ENCODE measurements at regions not wholly inside any gene's neighbourhood (a gene's known extent, or its start where the extent isn't known, plus 50 kb on each side); places are given as distances from the start of the nearest gene placed in this dataset.

- H3K4me1 Mint-ChIP-seq = peaks cover 2% of the 10 kb centered on the region
- no peak overlapping the region for H3K27ac Mint-ChIP-seq
- no peak overlapping the region for H3K4me3 Mint-ChIP-seq
- ChIA-PET CTCF (no interaction called here), POLR2A (interaction anchor here (0.7 kb wide), 1 partner anchor 284 kb away, joined by 3 read pairs; no protein-coding TSS in a partner anchor)
- H3K36me3 Mint-ChIP-seq = peaks cover 5% of the 10 kb centered on the region; the same call in 1 of the 2 replicates
- H3K27me3 Mint-ChIP-seq (ENCODE audit: low read depth) = peaks cover 6% of the 10 kb centered on the region
- TF ChIP-seq, protein P1, sequence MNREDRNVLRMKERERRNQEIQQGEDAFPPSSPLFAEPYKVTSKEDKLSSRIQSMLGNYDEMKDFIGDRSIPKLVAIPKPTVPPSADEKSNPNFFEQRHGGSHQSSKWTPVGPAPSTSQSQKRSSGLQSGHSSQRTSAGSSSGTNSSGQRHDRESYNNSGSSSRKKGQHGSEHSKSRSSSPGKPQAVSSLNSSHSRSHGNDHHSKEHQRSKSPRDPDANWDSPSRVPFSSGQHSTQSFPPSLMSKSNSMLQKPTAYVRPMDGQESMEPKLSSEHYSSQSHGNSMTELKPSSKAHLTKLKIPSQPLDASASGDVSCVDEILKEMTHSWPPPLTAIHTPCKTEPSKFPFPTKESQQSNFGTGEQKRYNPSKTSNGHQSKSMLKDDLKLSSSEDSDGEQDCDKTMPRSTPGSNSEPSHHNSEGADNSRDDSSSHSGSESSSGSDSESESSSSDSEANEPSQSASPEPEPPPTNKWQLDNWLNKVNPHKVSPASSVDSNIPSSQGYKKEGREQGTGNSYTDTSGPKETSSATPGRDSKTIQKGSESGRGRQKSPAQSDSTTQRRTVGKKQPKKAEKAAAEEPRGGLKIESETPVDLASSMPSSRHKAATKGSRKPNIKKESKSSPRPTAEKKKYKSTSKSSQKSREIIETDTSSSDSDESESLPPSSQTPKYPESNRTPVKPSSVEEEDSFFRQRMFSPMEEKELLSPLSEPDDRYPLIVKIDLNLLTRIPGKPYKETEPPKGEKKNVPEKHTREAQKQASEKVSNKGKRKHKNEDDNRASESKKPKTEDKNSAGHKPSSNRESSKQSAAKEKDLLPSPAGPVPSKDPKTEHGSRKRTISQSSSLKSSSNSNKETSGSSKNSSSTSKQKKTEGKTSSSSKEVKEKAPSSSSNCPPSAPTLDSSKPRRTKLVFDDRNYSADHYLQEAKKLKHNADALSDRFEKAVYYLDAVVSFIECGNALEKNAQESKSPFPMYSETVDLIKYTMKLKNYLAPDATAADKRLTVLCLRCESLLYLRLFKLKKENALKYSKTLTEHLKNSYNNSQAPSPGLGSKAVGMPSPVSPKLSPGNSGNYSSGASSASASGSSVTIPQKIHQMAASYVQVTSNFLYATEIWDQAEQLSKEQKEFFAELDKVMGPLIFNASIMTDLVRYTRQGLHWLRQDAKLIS (CRISPR knock-in tag; IDR thresholded peaks at IDR 0.05; ENCODE audit: borderline replicate concordance) = no peak
- TF ChIP-seq FOXP1 (CRISPR knock-in tag; IDR thresholded peaks at IDR 0.05; ENCODE audit: borderline replicate concordance) (no peak), GTF2I (CRISPR knock-in tag; conservative IDR thresholded peaks at IDR 0.05) (no peak), GABPB1 (CRISPR knock-in tag; IDR thresholded peaks at IDR 0.05) (no peak), CREB1 (CRISPR knock-in tag; IDR thresholded peaks at IDR 0.05) (no peak), ATF1 (CRISPR knock-in tag; IDR thresholded peaks at IDR 0.05) (no peak), NFYB (CRISPR knock-in tag; conservative IDR thresholded peaks at IDR 0.05; ENCODE audit: low read depth) (no peak), RORB (CRISPR knock-in tag; IDR thresholded peaks at IDR 0.05) (no peak)
- TF ChIP-seq, protein P2, sequence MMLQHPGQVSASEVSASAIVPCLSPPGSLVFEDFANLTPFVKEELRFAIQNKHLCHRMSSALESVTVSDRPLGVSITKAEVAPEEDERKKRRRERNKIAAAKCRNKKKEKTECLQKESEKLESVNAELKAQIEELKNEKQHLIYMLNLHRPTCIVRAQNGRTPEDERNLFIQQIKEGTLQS (CRISPR knock-in tag; conservative IDR thresholded peaks at IDR 0.05) = no peak
- DNase-seq (ENCODE audit: low spot score) (no peak), ATAC-seq (no peak)
- H3K9me3 Mint-ChIP-seq = peaks cover 9% of the 10 kb centered on the region
Measured at GRCh38 chr5:3145641-3146040, 394.2 kb upstream of the IRX2 start.

GRCh38 chr5:3143382-3143781 lies 391.9 kb upstream of the IRX2 start:
- TF ChIP-seq, protein P3, sequence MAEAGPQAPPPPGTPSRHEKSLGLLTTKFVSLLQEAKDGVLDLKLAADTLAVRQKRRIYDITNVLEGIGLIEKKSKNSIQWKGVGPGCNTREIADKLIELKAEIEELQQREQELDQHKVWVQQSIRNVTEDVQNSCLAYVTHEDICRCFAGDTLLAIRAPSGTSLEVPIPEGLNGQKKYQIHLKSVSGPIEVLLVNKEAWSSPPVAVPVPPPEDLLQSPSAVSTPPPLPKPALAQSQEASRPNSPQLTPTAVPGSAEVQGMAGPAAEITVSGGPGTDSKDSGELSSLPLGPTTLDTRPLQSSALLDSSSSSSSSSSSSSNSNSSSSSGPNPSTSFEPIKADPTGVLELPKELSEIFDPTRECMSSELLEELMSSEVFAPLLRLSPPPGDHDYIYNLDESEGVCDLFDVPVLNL (CRISPR knock-in tag; IDR thresholded peaks at IDR 0.05; ENCODE audit: borderline replicate concordance, low read depth) = no peak
- TF ChIP-seq, protein P4, sequence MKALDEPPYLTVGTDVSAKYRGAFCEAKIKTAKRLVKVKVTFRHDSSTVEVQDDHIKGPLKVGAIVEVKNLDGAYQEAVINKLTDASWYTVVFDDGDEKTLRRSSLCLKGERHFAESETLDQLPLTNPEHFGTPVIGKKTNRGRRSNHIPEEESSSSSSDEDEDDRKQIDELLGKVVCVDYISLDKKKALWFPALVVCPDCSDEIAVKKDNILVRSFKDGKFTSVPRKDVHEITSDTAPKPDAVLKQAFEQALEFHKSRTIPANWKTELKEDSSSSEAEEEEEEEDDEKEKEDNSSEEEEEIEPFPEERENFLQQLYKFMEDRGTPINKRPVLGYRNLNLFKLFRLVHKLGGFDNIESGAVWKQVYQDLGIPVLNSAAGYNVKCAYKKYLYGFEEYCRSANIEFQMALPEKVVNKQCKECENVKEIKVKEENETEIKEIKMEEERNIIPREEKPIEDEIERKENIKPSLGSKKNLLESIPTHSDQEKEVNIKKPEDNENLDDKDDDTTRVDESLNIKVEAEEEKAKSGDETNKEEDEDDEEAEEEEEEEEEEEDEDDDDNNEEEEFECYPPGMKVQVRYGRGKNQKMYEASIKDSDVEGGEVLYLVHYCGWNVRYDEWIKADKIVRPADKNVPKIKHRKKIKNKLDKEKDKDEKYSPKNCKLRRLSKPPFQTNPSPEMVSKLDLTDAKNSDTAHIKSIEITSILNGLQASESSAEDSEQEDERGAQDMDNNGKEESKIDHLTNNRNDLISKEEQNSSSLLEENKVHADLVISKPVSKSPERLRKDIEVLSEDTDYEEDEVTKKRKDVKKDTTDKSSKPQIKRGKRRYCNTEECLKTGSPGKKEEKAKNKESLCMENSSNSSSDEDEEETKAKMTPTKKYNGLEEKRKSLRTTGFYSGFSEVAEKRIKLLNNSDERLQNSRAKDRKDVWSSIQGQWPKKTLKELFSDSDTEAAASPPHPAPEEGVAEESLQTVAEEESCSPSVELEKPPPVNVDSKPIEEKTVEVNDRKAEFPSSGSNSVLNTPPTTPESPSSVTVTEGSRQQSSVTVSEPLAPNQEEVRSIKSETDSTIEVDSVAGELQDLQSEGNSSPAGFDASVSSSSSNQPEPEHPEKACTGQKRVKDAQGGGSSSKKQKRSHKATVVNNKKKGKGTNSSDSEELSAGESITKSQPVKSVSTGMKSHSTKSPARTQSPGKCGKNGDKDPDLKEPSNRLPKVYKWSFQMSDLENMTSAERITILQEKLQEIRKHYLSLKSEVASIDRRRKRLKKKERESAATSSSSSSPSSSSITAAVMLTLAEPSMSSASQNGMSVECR (CRISPR knock-in tag; IDR thresholded peaks at IDR 0.05; ENCODE audit: borderline replicate concordance) = no peak
- TF ChIP-seq, protein P5, sequence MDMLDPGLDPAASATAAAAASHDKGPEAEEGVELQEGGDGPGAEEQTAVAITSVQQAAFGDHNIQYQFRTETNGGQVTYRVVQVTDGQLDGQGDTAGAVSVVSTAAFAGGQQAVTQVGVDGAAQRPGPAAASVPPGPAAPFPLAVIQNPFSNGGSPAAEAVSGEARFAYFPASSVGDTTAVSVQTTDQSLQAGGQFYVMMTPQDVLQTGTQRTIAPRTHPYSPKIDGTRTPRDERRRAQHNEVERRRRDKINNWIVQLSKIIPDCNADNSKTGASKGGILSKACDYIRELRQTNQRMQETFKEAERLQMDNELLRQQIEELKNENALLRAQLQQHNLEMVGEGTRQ (CRISPR knock-in tag; IDR thresholded peaks at IDR 0.05) = no peak
- TF ChIP-seq TEAD1 (CRISPR knock-in tag; IDR thresholded peaks at IDR 0.05) = no peak
- TF ChIP-seq E2F1 (CRISPR knock-in tag; IDR thresholded peaks at IDR 0.05) = no peak
- no peak for TF ChIP-seq SMAD3 (CRISPR knock-in tag; IDR thresholded peaks at IDR 0.05; ENCODE audit: borderline replicate concordance)
- no peak for TF ChIP-seq FOXP1 (CRISPR knock-in tag; IDR thresholded peaks at IDR 0.05; ENCODE audit: borderline replicate concordance)
- TF ChIP-seq, protein P6, sequence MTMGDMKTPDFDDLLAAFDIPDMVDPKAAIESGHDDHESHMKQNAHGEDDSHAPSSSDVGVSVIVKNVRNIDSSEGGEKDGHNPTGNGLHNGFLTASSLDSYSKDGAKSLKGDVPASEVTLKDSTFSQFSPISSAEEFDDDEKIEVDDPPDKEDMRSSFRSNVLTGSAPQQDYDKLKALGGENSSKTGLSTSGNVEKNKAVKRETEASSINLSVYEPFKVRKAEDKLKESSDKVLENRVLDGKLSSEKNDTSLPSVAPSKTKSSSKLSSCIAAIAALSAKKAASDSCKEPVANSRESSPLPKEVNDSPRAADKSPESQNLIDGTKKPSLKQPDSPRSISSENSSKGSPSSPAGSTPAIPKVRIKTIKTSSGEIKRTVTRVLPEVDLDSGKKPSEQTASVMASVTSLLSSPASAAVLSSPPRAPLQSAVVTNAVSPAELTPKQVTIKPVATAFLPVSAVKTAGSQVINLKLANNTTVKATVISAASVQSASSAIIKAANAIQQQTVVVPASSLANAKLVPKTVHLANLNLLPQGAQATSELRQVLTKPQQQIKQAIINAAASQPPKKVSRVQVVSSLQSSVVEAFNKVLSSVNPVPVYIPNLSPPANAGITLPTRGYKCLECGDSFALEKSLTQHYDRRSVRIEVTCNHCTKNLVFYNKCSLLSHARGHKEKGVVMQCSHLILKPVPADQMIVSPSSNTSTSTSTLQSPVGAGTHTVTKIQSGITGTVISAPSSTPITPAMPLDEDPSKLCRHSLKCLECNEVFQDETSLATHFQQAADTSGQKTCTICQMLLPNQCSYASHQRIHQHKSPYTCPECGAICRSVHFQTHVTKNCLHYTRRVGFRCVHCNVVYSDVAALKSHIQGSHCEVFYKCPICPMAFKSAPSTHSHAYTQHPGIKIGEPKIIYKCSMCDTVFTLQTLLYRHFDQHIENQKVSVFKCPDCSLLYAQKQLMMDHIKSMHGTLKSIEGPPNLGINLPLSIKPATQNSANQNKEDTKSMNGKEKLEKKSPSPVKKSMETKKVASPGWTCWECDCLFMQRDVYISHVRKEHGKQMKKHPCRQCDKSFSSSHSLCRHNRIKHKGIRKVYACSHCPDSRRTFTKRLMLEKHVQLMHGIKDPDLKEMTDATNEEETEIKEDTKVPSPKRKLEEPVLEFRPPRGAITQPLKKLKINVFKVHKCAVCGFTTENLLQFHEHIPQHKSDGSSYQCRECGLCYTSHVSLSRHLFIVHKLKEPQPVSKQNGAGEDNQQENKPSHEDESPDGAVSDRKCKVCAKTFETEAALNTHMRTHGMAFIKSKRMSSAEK (CRISPR knock-in tag; IDR thresholded peaks at IDR 0.05; ENCODE audit: borderline replicate concordance) = no peak
- peaks cover 6% of the 10 kb centered on the region; the same call in 1 of the 2 replicates for H3K27me3 Mint-ChIP-seq (ENCODE audit: low read depth)
- H3K27ac Mint-ChIP-seq = no peak overlapping the region
- ChIA-PET CTCF (no interaction called here), POLR2A (interaction anchor here (0.6 kb wide), 1 partner anchor 138 kb away, joined by 4 read pairs; no protein-coding TSS in a partner anchor)
- peaks cover 2% of the 10 kb centered on the region for H3K4me1 Mint-ChIP-seq
- H3K9me3 Mint-ChIP-seq = peaks cover 8% of the 10 kb centered on the region
- H3K36me3 Mint-ChIP-seq = peaks cover 10% of the 10 kb centered on the region; the same call in 1 of the 2 replicates
- ATAC-seq (no peak), DNase-seq (ENCODE audit: low spot score) (no peak)
- H3K4me3 Mint-ChIP-seq = no peak overlapping the region

All from WTC11 (cell line).